Loucy (cell line): ENCODE measurements at regions not wholly inside any gene's neighbourhood (a gene's known extent, or its start where the extent isn't known, plus 50 kb on each side); places are given as distances from the start of the nearest gene placed in this dataset.

Experiments
- EZH2phosphoT487 ChIP-seq: fragments of 200-600 bp; IDR thresholded peaks from 2 replicates; pipeline ENCODE4 v1.6.1; 2018; ENCODE audit warnings: antibody characterized with exemption, mild to moderate bottlenecking, moderate library complexity, borderline replicate concordance
- TF ChIP-seq, protein P1 (sequence below): fragments of 200-600 bp; sonication (generic); conservative IDR thresholded peaks from 2 replicates; pipeline ENCODE4 v1.5.1; 2014; ENCODE audit warnings: mild to moderate bottlenecking, antibody characterized with exemption, low read length

DNA sequence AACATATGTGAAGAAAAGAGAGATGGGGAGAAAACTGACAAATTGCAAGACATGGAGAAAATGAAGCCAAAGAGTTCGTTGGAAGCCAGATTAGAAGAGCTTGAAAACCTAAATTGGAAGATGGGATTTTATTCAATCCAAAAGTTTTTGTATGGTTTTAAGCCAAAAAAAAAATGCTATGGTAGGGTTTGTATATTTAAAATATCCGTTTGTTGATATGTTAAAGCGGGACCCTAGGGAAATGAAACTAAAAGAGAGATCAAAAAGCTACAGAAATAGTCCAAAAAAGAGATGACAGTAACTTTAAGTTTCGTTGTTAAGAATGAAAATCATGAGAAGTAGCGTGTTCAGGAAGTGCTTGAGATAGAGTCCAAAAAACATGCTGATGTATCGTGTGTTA lies 617.7 kb upstream of the ADGRL2 start:
- TF ChIP-seq, protein P1, sequence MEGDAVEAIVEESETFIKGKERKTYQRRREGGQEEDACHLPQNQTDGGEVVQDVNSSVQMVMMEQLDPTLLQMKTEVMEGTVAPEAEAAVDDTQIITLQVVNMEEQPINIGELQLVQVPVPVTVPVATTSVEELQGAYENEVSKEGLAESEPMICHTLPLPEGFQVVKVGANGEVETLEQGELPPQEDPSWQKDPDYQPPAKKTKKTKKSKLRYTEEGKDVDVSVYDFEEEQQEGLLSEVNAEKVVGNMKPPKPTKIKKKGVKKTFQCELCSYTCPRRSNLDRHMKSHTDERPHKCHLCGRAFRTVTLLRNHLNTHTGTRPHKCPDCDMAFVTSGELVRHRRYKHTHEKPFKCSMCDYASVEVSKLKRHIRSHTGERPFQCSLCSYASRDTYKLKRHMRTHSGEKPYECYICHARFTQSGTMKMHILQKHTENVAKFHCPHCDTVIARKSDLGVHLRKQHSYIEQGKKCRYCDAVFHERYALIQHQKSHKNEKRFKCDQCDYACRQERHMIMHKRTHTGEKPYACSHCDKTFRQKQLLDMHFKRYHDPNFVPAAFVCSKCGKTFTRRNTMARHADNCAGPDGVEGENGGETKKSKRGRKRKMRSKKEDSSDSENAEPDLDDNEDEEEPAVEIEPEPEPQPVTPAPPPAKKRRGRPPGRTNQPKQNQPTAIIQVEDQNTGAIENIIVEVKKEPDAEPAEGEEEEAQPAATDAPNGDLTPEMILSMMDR = no peak
- TF ChIP-seq EZH2phosphoT487 = no peak
